Endothelial cell of umbilical vein (primary cell): ENCODE measurements at regions not wholly inside any gene's neighbourhood (a gene's known extent, or its start where the extent isn't known, plus 50 kb on each side); places are given as distances from the start of the nearest gene placed in this dataset.

ENCODE experiments used
- CTCF ChIP-seq, 2 donors: IDR thresholded peaks; 1 replicate in 1 of 2; 2 replicates in 1 of 2; pipeline ENCODE4 v1.5.1; 2011; ENCODE audit warnings: low read length in 2 of 2, mild to moderate bottlenecking in 2 of 2, moderate library complexity in 2 of 2, control low read depth in 1 of 2, inconsistent platforms in 1 of 2, low read depth in 1 of 2; ENCODE audit not compliant: insufficient read depth in 1 of 2; ENCODE audit errors: extremely low read depth in 1 of 2
- EZH2 ChIP-seq: IDR thresholded peaks from 2 replicates; pipeline ENCODE4 v1.6.1; 2012; ENCODE audit warnings: borderline replicate concordance, low read depth, mild to moderate bottlenecking, moderate library complexity, low read length, inconsistent platforms; ENCODE audit not compliant: severe bottlenecking
- FOS ChIP-seq: IDR thresholded peaks from 2 replicates; pipeline ENCODE4 v1.6.1; 2011; ENCODE audit warnings: mild to moderate bottlenecking, low read length, moderate library complexity, borderline replicate concordance; ENCODE audit not compliant: insufficient read depth
- JUN ChIP-seq: IDR thresholded peaks from 2 replicates; pipeline ENCODE4 v1.6.1; 2011; ENCODE audit warnings: borderline replicate concordance, low read depth; ENCODE audit not compliant: insufficient read length, insufficient read depth
- POLR2A ChIP-seq: IDR thresholded peaks from 2 replicates; pipeline ENCODE4 v1.6.1; 2012; ENCODE audit warnings: low read depth, mild to moderate bottlenecking, control low read depth, low read length
- POLR2AphosphoS5 ChIP-seq: IDR thresholded peaks from 2 replicates; pipeline ENCODE4 v1.6.1; 2012; ENCODE audit warnings: low read depth, mild to moderate bottlenecking, control low read depth, low read length, moderate library complexity; ENCODE audit not compliant: insufficient read depth

- TF ChIP-seq POLR2A (no peak), CTCF (IDR thresholded peaks at IDR 0.05; ENCODE audit: extremely low read depth in 1 of 2, insufficient read depth in 1 of 2, low read depth in 1 of 2, low read length in 2 of 2) (no peak), EZH2 (no peak), FOS (no peak), POLR2AphosphoS5 (no peak), JUN (no peak)
These were observed 65.0 kb upstream of the GGTA1 start for GRCh38 chr9:121564504-121565260.
